ENCODE measurements at regions not wholly inside any gene's neighbourhood (a gene's known extent, or its start where the extent isn't known, plus 50 kb on each side); places are given as distances from the start of the nearest gene placed in this dataset.
A peak's percentile ranks its signal among the peaks of the same experiment; 100 is the strongest.
"Not testable (repeated sequence)": the region's sequence is repeated elsewhere in the genome, so short reads cannot be mapped to it uniquely, and the experiment has no call there.

GRCh38 chr4:82124932-82125786 is 248.6 kb downstream of the HNRNPD start:
- 81% methylated on average over 7 of the region's 7 CpGs for WGBS
- no peak for DNase-seq
- intact Hi-C loops (cut with DNase I): no loop called here
- Histone ChIP-seq H3K27me3 (ENCODE audit: control insufficient read depth, insufficient read depth) (no peaks in the 10 kb centered on the region), H3K4me3 (ENCODE audit: low read length) (no peak overlapping the region), H3K4me1 (ENCODE audit: control insufficient read depth, insufficient read depth, low read length) (no peaks in the 10 kb centered on the region), H3K9me3 (ENCODE audit: control insufficient read depth, low read length) (no peaks in the 10 kb centered on the region), H3K27ac (ENCODE audit: low read length) (no peak overlapping the region)
- no peak for ATAC-seq

- no peak overlapping the region for H3K4me3 ChIP-seq (ENCODE audit: low read length)
- 39% methylated on average over 5 of the region's 5 CpGs for WGBS
- ATAC-seq: no peak
- H3K27me3 ChIP-seq (ENCODE audit: control insufficient read depth, insufficient read depth): no peaks in the 10 kb centered on the region
- intact Hi-C loops (cut with DNase I): no loop called here
- no peak for DNase-seq
- no peaks in the 10 kb centered on the region for H3K9me3 ChIP-seq (ENCODE audit: control insufficient read depth, low read length)
- no peak overlapping the region for H3K27ac ChIP-seq (ENCODE audit: low read length)
- H3K4me1 ChIP-seq (ENCODE audit: control insufficient read depth, insufficient read depth, low read length): no peaks in the 10 kb centered on the region
Measured at GRCh38 chr4:82124365-82124764, 249.4 kb downstream of the HNRNPD start.

- Histone ChIP-seq H3K27me3 (ENCODE audit: control insufficient read depth, insufficient read depth) (no peaks in the 10 kb centered on the region), H3K4me3 (ENCODE audit: low read length) (no peak overlapping the region), H3K27ac (ENCODE audit: low read length) (no peak overlapping the region), H3K4me1 (ENCODE audit: control insufficient read depth, insufficient read depth, low read length) (no peaks in the 10 kb centered on the region), H3K9me3 (ENCODE audit: control insufficient read depth, low read length) (no peaks in the 10 kb centered on the region)
- 56% methylated on average over 3 of the region's 3 CpGs for WGBS
- DNase-seq: no peak
- no peak for ATAC-seq
- intact Hi-C loops (cut with DNase I): no loop called here
Measured at GRCh38 chr4:82123934-82124333, 249.9 kb downstream of the HNRNPD start.

- H3K4me3 ChIP-seq (ENCODE audit: low read length); H3K4me1 ChIP-seq (ENCODE audit: control insufficient read depth, insufficient read depth, low read length); H3K27ac ChIP-seq (ENCODE audit: low read length); H3K27me3 ChIP-seq (ENCODE audit: control insufficient read depth, insufficient read depth); H3K9me3 ChIP-seq (ENCODE audit: control insufficient read depth, low read length); DNase-seq; intact Hi-C loops (cut with DNase I); ATAC-seq: not testable (repeated sequence)
- 84% methylated on average over 2 of the region's 3 CpGs for WGBS
Measured at GRCh38 chr4:82115183-82115582, 258.6 kb downstream of the HNRNPD start.

GRCh38 chr4:82108506-82108905 is 265.3 kb downstream of the HNRNPD start:
- no peaks in the 10 kb centered on the region for H3K4me1 ChIP-seq (ENCODE audit: control insufficient read depth, insufficient read depth, low read length)
- WGBS: 91% methylated on average over 2 of the region's 2 CpGs
- no peaks in the 10 kb centered on the region for H3K9me3 ChIP-seq (ENCODE audit: control insufficient read depth, low read length)
- ATAC-seq: no peak
- no peak for DNase-seq
- no peaks in the 10 kb centered on the region for H3K27me3 ChIP-seq (ENCODE audit: control insufficient read depth, insufficient read depth)
- H3K27ac ChIP-seq (ENCODE audit: low read length): no peak overlapping the region
- H3K4me3 ChIP-seq (ENCODE audit: low read length): no peak overlapping the region
- intact Hi-C loops (cut with DNase I): no loop called here

GRCh38 chr4:82104578-82104977 is 269.2 kb downstream of the HNRNPD start:
- H3K4me3 ChIP-seq (ENCODE audit: low read length): no peak overlapping the region
- no peak for ATAC-seq
- no peaks in the 10 kb centered on the region for H3K4me1 ChIP-seq (ENCODE audit: control insufficient read depth, insufficient read depth, low read length)
- H3K27me3 ChIP-seq (ENCODE audit: control insufficient read depth, insufficient read depth): no peaks in the 10 kb centered on the region
- no peaks in the 10 kb centered on the region for H3K9me3 ChIP-seq (ENCODE audit: control insufficient read depth, low read length)
- 88% methylated on average over 1 of the region's 1 CpG for WGBS
- no peak for DNase-seq
- intact Hi-C loops (cut with DNase I): no loop called here
- no peak overlapping the region for H3K27ac ChIP-seq (ENCODE audit: low read length)

GRCh38 chr4:82099928-82100579 is 273.7 kb downstream of the HNRNPD start:
- intact Hi-C loops (cut with DNase I): no loop called here
- Histone ChIP-seq H3K4me1 (ENCODE audit: control insufficient read depth, insufficient read depth, low read length) (no peaks in the 10 kb centered on the region), H3K27me3 (ENCODE audit: control insufficient read depth, insufficient read depth) (no peaks in the 10 kb centered on the region), H3K9me3 (ENCODE audit: control insufficient read depth, low read length) (no peaks in the 10 kb centered on the region), H3K27ac (ENCODE audit: low read length) (no peak overlapping the region), H3K4me3 (ENCODE audit: low read length) (no peak overlapping the region)
- 45% methylated on average over 6 of the region's 6 CpGs for WGBS
- DNase-seq (no peak), ATAC-seq (no peak)

- DNase-seq (no peak), ATAC-seq (no peak)
- 44% methylated on average over 3 of the region's 3 CpGs for WGBS
- Histone ChIP-seq H3K9me3 (ENCODE audit: control insufficient read depth, low read length) (no peaks in the 10 kb centered on the region), H3K27me3 (ENCODE audit: control insufficient read depth, insufficient read depth) (no peaks in the 10 kb centered on the region), H3K27ac (ENCODE audit: low read length) (no peak overlapping the region), H3K4me1 (ENCODE audit: control insufficient read depth, insufficient read depth, low read length) (no peaks in the 10 kb centered on the region), H3K4me3 (ENCODE audit: low read length) (no peak overlapping the region)
- intact Hi-C loops (cut with DNase I): no loop called here
Measured at GRCh38 chr4:82097504-82097903, 276.3 kb downstream of the HNRNPD start.

GRCh38 chr4:82090717-82091116 is 283.1 kb downstream of the HNRNPD start:
- no peaks in the 10 kb centered on the region for H3K9me3 ChIP-seq (ENCODE audit: control insufficient read depth, low read length)
- H3K27ac ChIP-seq (ENCODE audit: low read length): no peak overlapping the region
- ATAC-seq: no peak
- intact Hi-C loops (cut with DNase I): no loop called here
- no peak for DNase-seq
- no peak overlapping the region for H3K4me3 ChIP-seq (ENCODE audit: low read length)
- WGBS: 51% methylated on average over 2 of the region's 2 CpGs
- H3K4me1 ChIP-seq (ENCODE audit: control insufficient read depth, insufficient read depth, low read length): no peaks in the 10 kb centered on the region
- no peaks in the 10 kb centered on the region for H3K27me3 ChIP-seq (ENCODE audit: control insufficient read depth, insufficient read depth)

GRCh38 chr4:82084747-82085146 is 289.0 kb downstream of the HNRNPD start:
- H3K27ac ChIP-seq (ENCODE audit: low read length): no peak overlapping the region
- H3K27me3 ChIP-seq (ENCODE audit: control insufficient read depth, insufficient read depth): no peaks in the 10 kb centered on the region
- H3K4me3 ChIP-seq (ENCODE audit: low read length): no peak overlapping the region
- intact Hi-C loops (cut with DNase I): no loop called here
- H3K4me1 ChIP-seq (ENCODE audit: control insufficient read depth, insufficient read depth, low read length): no peaks in the 10 kb centered on the region
- ATAC-seq (peak; percentile 40 to 87), DNase-seq (peak; percentile 19 to 32 (median 21))
- WGBS: 86% methylated on average over 1 of the region's 1 CpG
- no peaks in the 10 kb centered on the region for H3K9me3 ChIP-seq (ENCODE audit: control insufficient read depth, low read length)

GRCh38 chr4:82077471-82077995 is 296.3 kb downstream of the HNRNPD start:
- intact Hi-C loops (cut with DNase I); ATAC-seq: not testable (repeated sequence)
- 93% methylated on average over 27 of the region's 31 CpGs for WGBS

More at GRCh38 chr4:82077471-82077995, 296.3 kb downstream of the HNRNPD start:
- DNase-seq: peak in 1 of 3 donors; percentile 50
- not testable (repeated sequence) for H3K4me1 ChIP-seq (ENCODE audit: control insufficient read depth, insufficient read depth, low read length); H3K4me3 ChIP-seq (ENCODE audit: low read length); H3K27ac ChIP-seq (ENCODE audit: low read length); H3K27me3 ChIP-seq (ENCODE audit: control insufficient read depth, insufficient read depth); H3K9me3 ChIP-seq (ENCODE audit: control insufficient read depth, low read length)
